CD4-positive, alpha-beta T cell treated with Interleukin-17A for 4 hours (primary cell): ENCODE measurements at regions not wholly inside any gene's neighbourhood (a gene's known extent, or its start where the extent isn't known, plus 50 kb on each side); places are given as distances from the start of the nearest gene placed in this dataset.

ENCODE experiments used
- DNase-seq: peaks from one replicate; pipeline ENCODE4 v3.0.0-alpha.2; 2020; ENCODE audit warnings: mixed read lengths

DNA sequence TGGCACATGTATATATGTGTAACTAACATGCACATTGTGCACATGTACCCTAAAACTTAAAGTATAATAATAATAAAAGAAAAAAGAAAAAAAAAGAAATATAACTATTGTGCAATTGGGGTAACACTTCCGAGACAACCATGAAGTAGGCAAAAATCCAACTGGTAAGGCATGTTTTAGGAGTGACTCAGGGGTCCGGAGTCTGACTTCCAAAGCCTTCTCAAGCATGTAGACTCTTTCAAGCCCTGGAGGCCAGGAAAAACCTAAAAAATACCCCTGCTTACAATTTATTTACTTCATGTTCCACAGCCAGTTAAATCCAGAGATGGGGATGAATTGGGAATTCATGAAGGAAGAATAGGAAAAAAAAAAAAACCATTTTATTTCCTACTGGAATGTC lies 161.3 kb upstream of the PHACTR1 start:
- DNase-seq, result no peak

DNA sequence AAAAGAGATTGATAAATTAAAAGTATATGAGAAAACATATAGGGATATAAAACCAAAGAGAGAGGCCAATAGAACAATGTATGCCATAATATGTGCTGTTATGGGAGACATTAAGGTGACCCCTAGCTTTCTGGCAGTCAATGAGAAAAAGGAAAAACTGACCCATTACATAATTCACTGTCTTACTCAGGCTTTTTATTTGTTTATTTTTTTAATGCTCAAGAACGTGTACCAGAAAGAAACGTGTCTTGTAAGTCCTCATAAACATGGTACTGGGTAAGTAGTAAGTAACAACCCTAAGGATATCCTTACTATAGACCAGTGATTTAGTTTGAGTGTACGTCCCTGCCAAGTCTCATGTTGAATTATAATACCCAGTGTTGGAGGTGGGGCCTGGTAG lies 160.8 kb upstream of the PHACTR1 start:
- no peak for DNase-seq

DNA sequence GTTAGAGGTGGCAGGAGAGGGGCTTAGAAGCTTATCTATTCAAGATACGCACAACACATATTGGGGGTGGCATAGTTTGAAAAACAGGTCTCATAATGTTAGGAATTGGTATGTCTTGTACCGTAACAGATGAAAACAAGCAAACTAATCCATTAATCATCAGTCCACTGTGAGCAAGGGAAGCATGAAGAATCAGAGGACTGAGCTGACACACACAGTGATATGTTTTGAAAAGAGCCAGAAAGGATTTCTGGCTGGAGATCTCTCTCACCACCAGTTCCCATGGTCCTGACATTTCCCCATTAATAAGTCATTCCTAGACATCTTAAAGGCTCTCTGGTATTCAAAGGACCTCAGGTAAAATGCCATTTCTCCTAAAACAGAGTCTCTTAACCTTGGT lies 158.8 kb upstream of the PHACTR1 start:
- DNase-seq, result no peak

DNA sequence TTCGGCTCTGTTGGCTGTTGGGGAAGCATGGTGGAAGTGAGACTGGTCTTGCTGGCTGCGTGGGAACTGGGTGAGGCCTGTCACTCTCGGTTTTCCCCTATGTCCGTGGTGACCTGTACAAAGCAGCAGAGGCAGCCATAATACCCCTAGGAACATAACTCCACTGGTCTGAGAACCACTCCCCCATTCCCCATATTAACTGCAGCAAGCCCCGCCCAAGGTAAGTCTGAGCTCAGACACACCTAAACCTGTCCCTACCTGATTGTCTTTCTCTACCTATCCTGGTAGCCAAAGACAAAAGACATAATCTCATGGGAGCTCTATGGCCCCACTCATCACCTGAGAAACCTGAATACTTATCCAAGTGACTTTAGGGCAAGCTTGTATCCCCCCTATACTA lies 156.3 kb upstream of the PHACTR1 start:
- no peak for DNase-seq

DNA sequence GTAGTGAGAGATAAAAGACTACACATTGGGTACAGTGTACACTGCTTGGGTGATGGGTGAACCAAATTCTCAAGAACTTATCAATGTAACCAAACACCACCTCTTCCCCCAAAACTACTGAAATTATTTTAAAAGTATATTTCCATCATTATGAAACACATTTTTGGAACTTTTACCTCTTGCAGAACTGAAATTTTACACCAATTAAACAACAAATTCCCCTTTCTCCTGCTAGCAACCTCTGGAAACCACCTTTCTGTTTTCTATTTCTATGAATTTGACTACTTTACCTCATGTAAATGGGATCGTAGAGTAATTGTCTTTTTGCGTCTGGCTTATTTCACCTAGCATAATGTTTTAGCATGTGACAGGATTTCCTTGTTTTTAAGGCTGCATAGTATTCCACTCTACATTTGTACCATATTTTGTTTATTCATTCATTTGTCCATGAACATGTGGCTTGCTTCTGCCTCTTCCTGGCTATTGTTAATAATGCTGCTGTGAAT lies 149.9 kb upstream of the PHACTR1 start:
- DNase-seq, result no peak

DNA sequence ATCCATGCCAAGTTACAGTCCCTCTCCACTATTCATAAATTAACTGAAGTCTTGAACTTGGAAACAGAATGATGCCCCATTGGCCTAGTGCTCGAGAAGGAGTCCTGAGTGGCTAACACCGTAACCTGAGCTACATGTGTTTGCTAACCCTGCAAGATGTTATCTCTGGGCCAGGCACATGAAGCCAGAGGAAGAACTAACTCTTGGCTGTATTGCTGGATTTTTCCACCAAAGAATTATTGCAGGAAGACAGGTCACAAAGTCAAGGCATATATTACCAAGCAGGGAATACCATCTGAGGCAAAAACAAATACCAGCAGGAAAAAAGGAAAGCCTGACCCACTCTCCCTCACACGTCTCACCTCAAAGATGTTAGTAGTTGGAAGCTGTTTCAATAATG lies 148.9 kb upstream of the PHACTR1 start:
- DNase-seq, result no peak

DNA sequence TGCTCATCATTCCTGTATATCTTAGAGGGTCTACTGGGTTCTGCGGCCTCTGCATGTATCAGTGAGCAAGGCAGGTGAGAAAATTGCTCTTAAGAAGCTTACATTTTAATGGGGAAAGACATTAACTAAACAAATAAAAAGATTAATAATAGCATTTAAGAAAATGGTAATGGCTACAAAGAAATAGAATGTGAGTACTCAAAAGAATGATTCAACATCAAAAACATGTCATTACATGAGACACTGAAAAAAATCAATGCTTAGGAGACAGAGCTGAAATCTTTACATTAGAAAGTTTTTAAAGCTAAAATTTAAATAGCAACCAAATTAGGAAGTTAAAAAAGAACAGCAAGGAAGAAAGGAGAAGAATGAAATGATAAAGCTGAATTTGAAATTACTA lies 146.9 kb upstream of the PHACTR1 start:
- no peak for DNase-seq

DNA sequence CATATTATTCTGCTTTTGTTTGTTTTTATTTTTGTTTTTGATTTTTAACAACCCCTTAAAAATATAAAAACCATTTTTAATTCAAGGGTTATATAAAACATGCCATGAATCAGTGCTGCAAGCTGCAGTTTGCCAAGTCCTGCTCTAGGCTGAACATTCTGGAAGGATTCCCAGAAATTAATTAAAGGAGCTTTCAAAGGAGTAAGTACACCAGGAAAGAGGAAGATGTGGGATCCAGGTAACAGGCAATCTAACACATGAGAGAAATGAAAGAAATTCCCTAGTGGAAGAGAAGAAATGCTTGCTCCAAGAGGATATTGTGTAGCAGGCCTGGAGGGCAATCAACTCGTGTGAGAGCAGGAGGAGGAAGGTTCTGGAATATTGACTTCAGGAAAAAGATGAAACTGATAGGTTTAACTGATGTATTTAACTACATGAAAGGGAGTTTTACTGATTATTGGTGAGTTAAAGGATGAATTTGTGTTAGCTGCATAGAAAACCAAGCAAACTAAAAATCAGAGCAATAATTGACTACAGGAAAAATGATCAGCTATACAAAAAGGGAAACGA lies 146.0 kb upstream of the PHACTR1 start:
- DNase-seq, result no peak

DNA sequence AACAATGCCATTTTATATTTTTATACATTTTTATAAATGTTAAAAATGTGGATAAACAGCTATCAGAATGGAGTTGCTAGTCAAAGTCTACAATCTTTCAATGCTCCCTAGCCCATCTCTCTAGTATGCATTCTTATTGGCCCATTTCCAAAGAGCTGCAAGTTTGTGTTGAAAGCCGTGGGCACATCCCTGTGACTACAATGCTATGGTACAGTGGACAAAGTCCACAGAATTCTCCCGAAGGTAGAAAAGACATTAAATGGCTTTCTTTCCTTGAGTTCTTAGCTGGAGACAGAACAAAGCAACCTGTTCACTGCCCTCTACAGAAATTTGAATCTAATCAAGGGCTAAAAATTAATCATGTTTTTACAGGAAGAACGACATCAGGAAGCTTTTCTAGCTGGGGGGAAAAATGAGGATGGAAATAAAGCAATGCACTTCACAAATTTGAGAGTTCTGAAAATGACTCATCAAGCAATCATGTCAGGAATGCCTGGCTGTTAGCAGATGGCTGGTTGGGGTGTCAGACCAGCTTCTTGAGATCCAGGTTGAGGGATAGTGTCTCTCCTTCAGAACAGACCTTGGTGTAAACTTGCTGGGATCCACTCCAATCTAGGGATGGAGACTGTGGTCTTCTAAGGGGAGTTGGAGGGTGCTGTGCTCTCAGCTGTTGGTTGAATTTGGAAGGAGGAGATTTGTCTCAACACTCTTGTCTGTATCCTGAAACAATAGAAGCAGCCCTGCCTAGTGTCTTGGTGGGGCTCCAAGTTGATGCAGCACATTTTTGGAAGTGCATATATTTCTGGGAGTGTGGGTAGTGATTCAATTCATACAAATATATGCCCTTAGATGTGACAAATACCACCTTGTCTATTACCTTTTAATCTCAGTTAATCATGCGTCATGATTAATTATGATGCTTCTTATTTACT lies 143.4 kb upstream of the PHACTR1 start:
- DNase-seq, result no peak

DNA sequence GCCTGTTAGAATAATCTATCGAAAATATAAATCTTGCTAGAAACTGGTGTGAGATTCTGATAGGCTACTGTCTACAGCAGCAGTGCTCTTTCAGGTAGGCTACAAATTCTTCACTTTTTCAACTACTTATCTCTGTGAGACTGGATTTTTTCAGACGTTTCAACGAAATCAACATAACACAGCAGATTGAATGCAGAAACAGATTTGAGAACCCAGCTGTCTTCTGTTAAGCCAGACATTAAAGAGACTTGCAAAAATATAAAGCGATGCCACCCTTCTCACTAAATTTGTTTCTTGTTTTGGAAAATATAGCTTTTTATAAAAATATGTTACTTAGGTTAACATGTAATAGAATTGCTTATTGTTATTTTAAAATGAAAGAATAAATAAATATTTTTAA lies 140.6 kb upstream of the PHACTR1 start:
- no peak for DNase-seq

DNA sequence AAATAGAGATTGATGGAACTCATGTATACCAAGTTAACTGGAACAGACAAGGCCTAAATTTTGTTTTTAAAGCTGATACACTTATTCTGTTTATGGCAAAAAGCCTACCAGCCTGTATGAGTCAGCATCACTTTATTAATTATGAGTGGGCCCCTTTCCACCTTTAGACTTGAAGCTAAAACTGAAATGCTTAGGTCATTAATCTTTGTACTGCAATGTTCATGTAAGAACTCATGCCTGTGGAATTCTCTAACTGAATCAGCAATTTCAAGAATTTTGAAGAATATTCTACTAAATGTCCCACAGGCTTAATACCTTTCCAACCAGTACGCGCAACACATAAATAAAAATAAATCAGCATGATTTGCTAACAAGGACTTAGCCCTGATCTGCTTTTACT lies 140.2 kb upstream of the PHACTR1 start:
- no peak for DNase-seq

DNA sequence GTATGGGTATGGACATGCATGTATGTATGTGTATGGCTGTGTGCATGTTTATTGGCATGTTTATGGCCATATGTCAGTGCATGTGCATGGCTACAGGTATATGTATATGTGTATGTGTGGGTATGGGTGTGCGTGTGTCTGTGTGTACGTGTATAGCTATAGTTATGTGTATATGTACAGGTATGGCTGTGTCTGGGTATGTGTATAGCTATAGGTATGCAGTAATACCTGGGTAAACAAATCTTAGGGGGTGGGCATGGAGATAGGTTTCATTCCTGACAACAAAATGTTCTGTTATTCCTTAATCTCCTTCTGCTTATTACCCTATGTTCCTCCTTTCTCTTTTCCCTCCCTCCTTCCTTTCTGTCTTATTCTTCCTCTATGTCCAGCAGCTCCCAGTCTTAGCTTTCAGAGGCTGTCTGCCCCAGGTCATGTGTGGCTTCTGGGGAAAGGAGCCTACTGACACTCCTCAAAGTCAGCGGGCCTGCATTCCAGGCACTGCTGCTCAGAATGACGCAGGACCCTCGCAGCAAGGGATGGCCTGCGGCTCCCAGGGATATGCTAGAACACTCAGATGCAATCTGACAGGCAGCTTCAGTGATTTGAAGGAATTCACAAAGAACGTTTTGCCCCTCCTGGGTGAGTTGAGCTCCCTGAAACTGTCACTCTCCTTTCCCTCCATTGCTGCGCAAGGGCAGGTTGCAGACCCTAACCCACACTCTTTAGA lies 139.3 kb upstream of the PHACTR1 start:
- no peak for DNase-seq

DNA sequence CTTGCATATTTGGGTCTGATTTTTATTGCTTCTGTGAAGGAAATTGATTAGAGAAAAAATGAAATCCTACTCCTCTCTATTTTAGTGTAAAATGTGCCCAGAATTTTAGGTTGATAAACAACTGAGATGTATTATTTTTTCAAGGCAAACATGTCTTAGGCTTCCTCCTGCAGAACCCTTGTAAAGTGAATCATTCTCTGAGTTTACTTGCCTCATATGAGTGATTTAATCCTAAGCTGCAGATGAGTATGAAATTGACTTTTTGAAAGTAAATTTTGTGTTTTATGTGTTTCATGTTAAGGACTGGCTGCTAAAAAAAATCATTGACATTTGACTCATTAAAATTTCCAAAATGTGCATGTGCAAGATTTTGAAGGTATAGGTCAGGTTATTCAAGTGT lies 138.5 kb upstream of the PHACTR1 start:
- no peak for DNase-seq

DNA sequence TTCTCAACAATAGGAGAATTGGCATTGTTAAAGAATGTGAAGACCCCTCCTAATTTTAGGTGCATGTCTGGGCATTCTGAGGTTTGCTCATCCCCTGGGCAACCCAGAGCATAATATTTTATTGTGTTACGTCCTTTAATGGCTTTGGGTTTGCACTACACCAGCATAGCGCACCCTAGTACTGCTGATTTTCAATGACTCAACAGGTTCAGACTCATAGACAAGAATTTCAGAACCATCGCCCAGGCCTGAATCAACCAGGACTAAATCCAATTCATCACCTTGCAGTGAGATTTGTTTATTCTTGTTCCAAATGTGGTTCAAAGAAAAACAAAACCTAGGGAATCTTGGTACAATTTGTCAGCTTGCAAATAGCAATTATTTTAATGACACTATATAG lies 137.8 kb upstream of the PHACTR1 start:
- DNase-seq, result no peak

DNA sequence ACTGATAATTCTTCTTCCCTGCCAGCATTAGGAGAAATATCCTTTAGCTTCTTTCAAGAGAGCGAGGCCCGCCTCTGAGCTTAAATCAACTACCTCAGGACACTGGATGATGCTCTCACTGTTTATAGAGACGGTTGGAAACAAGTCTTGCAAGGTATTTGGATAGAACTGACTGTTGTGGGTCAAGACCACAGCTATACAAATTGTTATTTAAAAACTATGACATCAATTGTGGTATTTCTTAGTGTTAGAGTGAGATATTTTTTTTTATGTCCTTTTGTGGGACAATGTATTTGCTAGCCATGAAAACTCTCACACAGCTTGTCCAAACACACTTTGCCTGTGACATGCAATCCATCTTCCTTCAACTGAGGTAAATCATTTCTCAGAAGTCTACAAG lies 136.3 kb upstream of the PHACTR1 start:
- no peak for DNase-seq

DNA sequence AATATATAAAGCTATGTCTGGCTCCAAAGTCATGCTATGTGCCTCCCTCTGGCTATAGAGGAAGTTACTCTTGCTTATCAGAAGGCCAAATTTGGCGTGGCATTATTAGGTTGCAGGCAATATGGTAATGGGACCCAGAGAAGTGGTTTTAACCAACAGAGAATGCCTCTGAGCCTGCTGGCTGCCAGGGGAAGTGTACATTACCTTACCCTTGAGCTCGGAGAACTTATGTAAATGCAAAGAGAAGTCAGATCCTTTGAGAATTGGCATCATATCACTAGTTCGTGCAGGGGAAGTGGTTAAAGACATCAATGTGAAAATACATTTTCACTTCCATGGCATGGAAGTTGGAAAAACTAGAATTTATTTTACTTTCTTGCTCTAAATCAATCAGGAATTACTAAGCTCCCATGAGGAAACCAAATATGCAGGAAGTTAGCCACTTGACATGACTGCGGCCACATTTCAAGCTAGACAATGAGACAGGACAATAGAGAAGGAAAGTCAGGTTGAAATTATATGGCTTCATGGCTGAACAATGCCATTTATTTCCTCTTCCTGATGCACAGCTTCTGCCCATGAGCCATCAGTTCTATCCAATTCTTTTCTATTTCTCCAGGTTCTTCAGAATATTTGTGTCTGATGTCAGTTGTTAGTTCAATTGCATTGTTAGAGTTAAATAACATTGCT lies 134.0 kb upstream of the PHACTR1 start:
- DNase-seq, result no peak

DNA sequence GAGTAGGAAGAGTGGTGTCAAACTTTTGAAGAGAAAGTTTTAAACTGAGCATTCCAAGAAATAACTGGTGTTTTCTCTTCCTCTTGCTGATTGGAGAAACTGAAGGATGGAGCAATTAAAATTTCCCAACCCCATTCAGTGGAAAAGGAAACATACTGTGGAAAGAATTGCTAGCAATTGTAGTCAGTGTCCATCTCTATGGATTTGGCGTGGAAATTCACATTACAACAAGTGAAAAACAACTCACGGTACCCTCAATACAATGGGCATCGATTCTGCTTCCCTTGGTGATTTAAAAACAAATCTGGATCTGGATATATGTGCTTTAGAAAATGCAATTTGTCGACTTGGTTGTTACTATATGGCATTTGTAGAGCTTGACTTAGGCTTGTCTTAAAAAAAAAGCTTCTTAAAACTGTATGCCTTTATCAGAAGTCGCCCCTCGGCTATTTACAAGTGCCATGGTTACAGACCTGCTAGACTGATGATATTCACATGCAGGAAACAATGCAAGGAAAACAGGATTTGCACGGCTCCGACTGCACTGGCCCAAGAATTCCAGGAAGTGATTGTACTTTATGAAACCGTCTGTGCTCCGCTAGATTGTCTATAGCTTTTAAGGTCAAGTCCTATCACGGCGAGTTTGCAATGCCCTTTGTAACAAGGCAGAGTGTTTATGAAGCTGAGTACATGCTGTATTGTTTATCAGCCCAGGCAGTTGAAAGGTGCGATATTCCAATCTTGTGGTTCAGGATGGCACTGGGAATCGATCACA lies 131.7 kb upstream of the PHACTR1 start:
- DNase-seq, result no peak

DNA sequence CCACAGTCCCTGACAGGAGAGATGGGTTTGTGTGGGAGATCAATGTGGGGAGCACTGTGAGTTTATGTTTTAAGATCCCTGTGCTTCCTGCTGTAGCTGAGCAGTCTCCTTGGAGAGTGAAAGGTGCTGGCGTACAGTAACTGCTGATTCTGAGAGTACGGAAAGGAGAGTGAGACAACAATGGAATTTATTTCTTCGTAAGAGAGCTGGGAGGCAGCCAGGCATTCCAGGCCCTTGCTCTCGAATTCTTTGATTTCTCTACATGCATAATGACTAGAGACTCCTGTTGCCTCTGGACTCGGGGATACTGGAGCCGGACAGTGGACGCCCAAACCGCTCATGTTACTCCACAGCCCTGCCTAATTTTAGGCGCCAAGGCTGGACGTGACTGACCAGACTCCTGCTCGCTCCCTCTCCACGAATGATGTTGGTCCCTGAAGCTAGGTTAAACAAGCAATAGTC lies 131.0 kb upstream of the PHACTR1 start:
- DNase-seq, result no peak

DNA sequence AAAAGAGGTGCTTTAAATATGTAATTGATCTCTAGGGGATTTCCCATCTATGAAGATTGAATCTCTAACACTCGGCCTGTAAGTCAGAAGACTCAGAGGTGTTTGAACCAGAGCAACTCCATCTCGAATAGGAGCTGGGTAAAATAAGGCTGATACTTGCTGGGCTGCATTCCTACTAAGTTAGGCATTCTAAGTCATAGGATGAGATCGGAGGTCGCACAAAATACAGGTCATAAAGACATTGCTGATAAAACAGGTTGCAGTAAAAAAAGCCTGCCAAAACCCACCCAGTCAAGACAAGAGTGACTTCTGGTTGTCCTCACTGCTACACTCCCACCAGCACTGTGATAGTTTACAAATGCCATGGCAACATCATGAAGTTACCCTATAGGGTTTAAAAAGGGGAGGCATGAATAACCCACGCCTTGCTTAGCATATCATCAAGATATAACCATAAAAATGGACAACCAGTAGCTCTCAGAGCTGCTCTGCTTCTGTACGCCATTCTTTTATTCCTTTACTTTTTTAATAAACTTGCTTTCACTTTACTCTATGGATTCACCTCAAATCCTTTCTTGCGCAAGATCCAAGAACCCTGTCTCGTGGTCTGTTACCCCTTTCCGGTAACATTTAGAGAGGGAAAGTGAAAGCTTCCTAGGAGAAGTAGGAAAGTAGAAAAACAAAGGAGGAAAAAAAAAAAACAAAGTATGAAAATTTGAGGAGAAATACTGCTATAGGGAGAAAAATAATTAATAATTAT lies 129.7 kb upstream of the PHACTR1 start:
- DNase-seq, result no peak

DNA sequence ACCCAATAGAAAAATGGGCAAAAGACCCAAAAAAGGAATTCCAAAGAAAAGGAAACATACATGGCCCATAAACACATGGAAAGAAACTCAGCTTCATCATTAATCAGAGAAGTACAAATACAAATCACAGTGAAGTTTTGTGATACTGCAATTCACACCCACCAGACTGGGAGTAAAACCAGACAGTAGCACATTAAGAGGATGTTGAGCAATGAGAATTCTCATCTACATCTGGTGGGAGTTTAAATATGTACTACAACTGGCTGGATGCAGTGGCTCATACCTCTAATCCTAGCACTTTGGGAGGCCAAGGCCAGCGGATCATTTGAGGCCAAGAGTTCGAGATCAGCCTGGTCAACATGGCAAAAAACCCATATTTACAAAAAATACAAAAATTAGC lies 125.7 kb upstream of the PHACTR1 start:
- no peak for DNase-seq

DNA sequence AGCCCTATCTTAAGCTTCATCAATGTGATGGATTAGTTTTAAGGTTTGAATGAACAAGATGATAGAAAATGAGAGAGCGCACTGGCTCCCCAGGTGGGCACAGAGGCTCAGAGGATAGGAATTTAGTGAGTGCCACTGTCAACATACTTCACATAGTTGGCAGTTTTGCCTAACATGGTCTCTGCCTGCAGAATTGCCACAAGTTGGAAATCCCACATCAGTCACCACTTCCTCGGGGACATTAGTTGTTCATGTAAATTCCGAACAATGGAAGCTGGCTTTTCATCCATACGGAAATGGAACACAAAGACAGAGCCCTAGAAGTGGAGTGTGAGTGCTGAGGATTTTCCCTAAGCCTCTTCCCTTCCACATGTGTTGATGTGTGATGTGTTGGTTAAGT lies 123.9 kb upstream of the PHACTR1 start:
- DNase-seq, result no peak
